HG03066 (cell line): ENCODE measurements at regions not wholly inside any gene's neighbourhood (a gene's known extent, or its start where the extent isn't known, plus 50 kb on each side); places are given as distances from the start of the nearest gene placed in this dataset.
"Not testable (repeated sequence)": the region's sequence is repeated elsewhere in the genome, so short reads cannot be mapped to it uniquely, and the experiment has no call there.

Experiments
- ATAC-seq: cut with Tn5 transposase; IDR thresholded peaks from one replicate; pipeline ENCODE4 v1.9.1; 2021; ENCODE audit warnings: low read depth; ENCODE audit not compliant: unreplicated experiment

- no peak for ATAC-seq
These were observed 156.7 kb downstream of the HINT1 start for GRCh38 chr5:131008329-131008728.

GRCh38 chr5:131005963-131006684 is 158.9 kb downstream of the HINT1 start:
- ATAC-seq = no peak

GRCh38 chr5:131001507-131001906 is 163.5 kb downstream of the HINT1 start:
- ATAC-seq = no peak

- ATAC-seq = no peak
These were observed 164.8 kb downstream of the HINT1 start for GRCh38 chr5:131000289-131000688.

- ATAC-seq = not testable (repeated sequence)
These were observed 168.3 kb downstream of the HINT1 start for GRCh38 chr5:130996720-130997119.

GRCh38 chr5:130995851-130996250 is 169.2 kb downstream of the HINT1 start:
- ATAC-seq = no peak

GRCh38 chr5:130995254-130995515 is 169.9 kb downstream of the HINT1 start:
- ATAC-seq = no peak

GRCh38 chr5:130994496-130995253 is 170.4 kb downstream of the HINT1 start:
- no peak for ATAC-seq

- no peak for ATAC-seq
These were observed 172.4 kb downstream of the HINT1 start for GRCh38 chr5:130992621-130993020.

- ATAC-seq = no peak
These were observed 173.0 kb downstream of the HINT1 start for GRCh38 chr5:130992095-130992494.

GRCh38 chr5:130985776-130986175 is 179.3 kb downstream of the HINT1 start:
- no peak for ATAC-seq

- no peak for ATAC-seq
These were observed 183.4 kb downstream of the HINT1 start for GRCh38 chr5:130981663-130982062.

- no peak for ATAC-seq
These were observed 186.6 kb downstream of the HINT1 start for GRCh38 chr5:130978475-130978874.

GRCh38 chr5:130976493-130976892 is 188.6 kb downstream of the HINT1 start:
- no peak for ATAC-seq

- no peak for ATAC-seq
These were observed 189.2 kb downstream of the HINT1 start for GRCh38 chr5:130975847-130976246.

- ATAC-seq = no peak
These were observed 189.8 kb downstream of the HINT1 start for GRCh38 chr5:130975299-130975698.

- ATAC-seq = no peak
These were observed 190.9 kb downstream of the HINT1 start for GRCh38 chr5:130974021-130974683.

GRCh38 chr5:130966990-130967525 is 198.0 kb downstream of the HINT1 start:
- no peak for ATAC-seq

GRCh38 chr5:130965920-130966319 is 199.1 kb downstream of the HINT1 start:
- ATAC-seq = no peak

- ATAC-seq = no peak
These were observed 199.7 kb downstream of the HINT1 start for GRCh38 chr5:130965360-130965759.
